OCI-LY7 (cell line): ENCODE measurements at regions not wholly inside any gene's neighbourhood (a gene's known extent, or its start where the extent isn't known, plus 50 kb on each side); places are given as distances from the start of the nearest gene placed in this dataset.

Experiments used
- BruUV-seq: library from RNA; stranded (reverse); fragments of 400-500 nt; replicated peaks from 2 replicates; lab custom pipeline; 2021; lab: Mats Ljungman, UMichigan
- CTCF ChIA-PET: fragments of 300-600 bp; sonication (Branson Sonifier 250); formaldehyde crosslinking; loops from one replicate; lab custom pipeline; 2022; ENCODE audit warnings: antibody characterized with exemption; ENCODE audit not compliant: unreplicated experiment; lab: Charles Lee
- POLR2A ChIA-PET: fragments of 300-600 bp; sonication (Branson Sonifier 250); formaldehyde crosslinking; loops from one replicate; lab custom pipeline; 2022; ENCODE audit warnings: antibody characterized with exemption; lab: Charles Lee
- DNase-seq: peaks from one replicate; pipeline ENCODE4 v3.0.0-alpha.2; 2015; ENCODE audit warnings: low spot score
- H2AFZ ChIP-seq: fragments of 200-600 bp; sonication (generic), shearing (Covaris generic); 2 replicates; pipeline ENCODE4 v1.6.1; 2014; ENCODE audit warnings: mild to moderate bottlenecking, antibody characterized with exemption, low read length, moderate library complexity
- H3K27ac ChIP-seq: fragments of 200-600 bp; sonication (generic); 2 replicates; pipeline ENCODE4 v1.5.1; 2014; ENCODE audit warnings: mixed run types, low read depth, mild to moderate bottlenecking, moderate library complexity, low read length, inconsistent platforms; ENCODE audit not compliant: poor library complexity, severe bottlenecking
- H3K36me3 ChIP-seq: fragments of 200-600 bp; sonication (generic); 2 replicates; pipeline ENCODE4 v1.6.1; 2014; ENCODE audit warnings: mild to moderate bottlenecking, antibody characterized with exemption, low read length, moderate library complexity, mixed read lengths; ENCODE audit not compliant: insufficient read depth
- H3K4me1 ChIP-seq: fragments of 200-600 bp; sonication (generic); 2 replicates; pipeline ENCODE4 v1.5.1; 2014; ENCODE audit warnings: mild to moderate bottlenecking, low read length; ENCODE audit not compliant: insufficient read depth, poor library complexity, severe bottlenecking
- H3K4me2 ChIP-seq: fragments of 200-600 bp; sonication (generic); 2 replicates; pipeline ENCODE4 v1.6.1; 2014; ENCODE audit warnings: mild to moderate bottlenecking, low read length
- H3K4me3 ChIP-seq: fragments of 200-600 bp; sonication (generic); 2 replicates; pipeline ENCODE4 v1.5.1; 2014; ENCODE audit warnings: mild to moderate bottlenecking, low read depth, low read length; ENCODE audit not compliant: poor library complexity, severe bottlenecking
- H3K79me2 ChIP-seq: fragments of 200-600 bp; sonication (generic); 2 replicates; pipeline ENCODE4 v1.6.1; 2016; ENCODE audit warnings: low read depth, mild to moderate bottlenecking, low read length, moderate library complexity, mixed read lengths; ENCODE audit not compliant: insufficient read depth
- H3K9me2 ChIP-seq: fragments of 200-600 bp; sonication (generic); 2 replicates; pipeline ENCODE4 v1.6.1; 2016; ENCODE audit warnings: mild to moderate bottlenecking, low read length, mixed read lengths; ENCODE audit not compliant: insufficient read depth
- H3K9me3 ChIP-seq: fragments of 200-600 bp; sonication (generic); 2 replicates; pipeline ENCODE4 v1.6.1; 2014; ENCODE audit warnings: mild to moderate bottlenecking, mixed run types, low read length, mixed read lengths
- H4K20me1 ChIP-seq: fragments of 200-600 bp; sonication (generic); 2 replicates; pipeline ENCODE4 v1.6.1; 2014; ENCODE audit warnings: mild to moderate bottlenecking, antibody characterized with exemption, low read length, moderate library complexity, mixed read lengths; ENCODE audit not compliant: insufficient read depth
- CTCF ChIP-seq: fragments of 200-600 bp; sonication (generic); conservative IDR thresholded peaks from 2 replicates; pipeline ENCODE4 v1.5.1; 2014; ENCODE audit warnings: mild to moderate bottlenecking, antibody characterized with exemption, low read length, moderate library complexity, mixed read lengths
- EZH2phosphoT487 ChIP-seq: fragments of 200-600 bp; sonication (generic); IDR thresholded peaks from 2 replicates; pipeline ENCODE4 v1.6.1; 2018; ENCODE audit warnings: low read depth, borderline replicate concordance, mild to moderate bottlenecking, mixed run types, antibody characterized with exemption, low read length, moderate library complexity, mixed read lengths
- intact Hi-C: fragments of 100-400 bp; cut with micrococcal nuclease; formaldehyde crosslinking; loops from one replicate; pipeline ENCODE4 v1.10.0; 2022; ENCODE audit not compliant: unreplicated experiment

- ChIA-PET POLR2A (interaction anchor here (0.7 kb wide), 1 partner anchor 1095 kb away, joined by 3 read pairs; no protein-coding TSS in a partner anchor), CTCF (no interaction called here)
These were observed 249.3 kb downstream of the NDUFA10 start for GRCh38 chr2:239775623-239776435.

GRCh38 chr2:239774933-239775622, 250.1 kb downstream of the NDUFA10 start:
- Histone ChIP-seq H3K27ac (no peak overlapping the region), H2AFZ (no peak overlapping the region), H3K79me2 (no peaks in the 10 kb centered on the region), H3K4me3 (no peak overlapping the region), H3K9me3 (peaks cover 4% of the 10 kb centered on the region; the same call in 1 of the 2 replicates), H3K4me2 (no peak overlapping the region), H3K36me3 (no peaks in the 10 kb centered on the region), H3K9me2 (no peaks in the 10 kb centered on the region), H4K20me1 (no peaks in the 10 kb centered on the region), H3K4me1 (no peaks in the 10 kb centered on the region)
- DNase-seq, result no peak
- ChIA-PET CTCF (no interaction called here), POLR2A (no interaction called here)
- no TSS peak for BruUV-seq
- intact Hi-C loops, result no loop called here
- TF ChIP-seq EZH2phosphoT487, result no peak
- no peak for TF ChIP-seq CTCF

More at GRCh38 chr2:239775623-239776435, 249.3 kb downstream of the NDUFA10 start:
- no peak overlapping the region for H2AFZ ChIP-seq
- no peak for DNase-seq
- H4K20me1 ChIP-seq, result no peaks in the 10 kb centered on the region
- no peak overlapping the region for H3K27ac ChIP-seq
- no peak overlapping the region for H3K4me2 ChIP-seq
- H3K9me2 ChIP-seq, result no peaks in the 10 kb centered on the region
- intact Hi-C loops, result no loop called here
- no peaks in the 10 kb centered on the region for H3K79me2 ChIP-seq
- peaks cover 4% of the 10 kb centered on the region; the same call in 1 of the 2 replicates for H3K9me3 ChIP-seq
- H3K36me3 ChIP-seq, result no peaks in the 10 kb centered on the region
- TF ChIP-seq EZH2phosphoT487, result no peak
- TF ChIP-seq CTCF, result no peak
- no peaks in the 10 kb centered on the region for H3K4me1 ChIP-seq
- H3K4me3 ChIP-seq, result no peak overlapping the region
- BruUV-seq, result no TSS peak

DNA sequence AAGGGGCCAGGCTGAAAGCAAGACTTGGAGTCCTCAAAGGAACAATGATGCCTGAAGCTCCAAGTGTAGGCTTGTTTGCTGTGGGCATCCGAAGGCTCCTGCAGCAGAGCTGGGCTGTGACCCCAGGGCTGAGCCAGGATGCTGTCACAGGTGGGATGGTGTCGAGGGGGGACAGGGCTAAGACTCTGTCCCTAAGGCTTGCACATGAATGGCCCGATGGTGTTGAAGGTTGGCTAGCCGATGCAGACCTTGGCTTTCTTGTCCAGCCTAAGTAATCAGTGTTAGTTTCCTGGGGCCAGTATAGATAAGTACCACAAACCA, 251.0 kb downstream of the NDUFA10 start:
- ChIA-PET CTCF (no interaction called here), POLR2A (interaction anchor here (0.6 kb wide), 2 partner anchors 61 to 633 kb away, joined by 3 to 4 read pairs; no protein-coding TSS in a partner anchor)
- BruUV-seq, result no TSS peak
- Histone ChIP-seq H3K36me3 (no peaks in the 10 kb centered on the region), H3K79me2 (no peaks in the 10 kb centered on the region), H3K27ac (no peak overlapping the region), H3K4me2 (no peak overlapping the region), H3K9me3 (peaks cover 4% of the 10 kb centered on the region; the same call in 1 of the 2 replicates), H3K4me3 (no peak overlapping the region), H3K9me2 (no peaks in the 10 kb centered on the region), H4K20me1 (no peaks in the 10 kb centered on the region), H3K4me1 (no peaks in the 10 kb centered on the region), H2AFZ (no peak overlapping the region)
- DNase-seq, result no peak
- intact Hi-C loops, result no loop called here
- no peak for TF ChIP-seq CTCF
